T-helper 2 cell (primary cell): ENCODE measurements at regions not wholly inside any gene's neighbourhood (a gene's known extent, or its start where the extent isn't known, plus 50 kb on each side); places are given as distances from the start of the nearest gene placed in this dataset.
"Not testable (repeated sequence)": the region's sequence is repeated elsewhere in the genome, so short reads cannot be mapped to it uniquely, and the experiment has no call there.

Source experiments
- DNase-seq, 5 experiments: peaks; one replicate each; pipeline versions ENCODE4 v3.0.0 to v3.0.0-alpha.2; 2012 to 2022

- DNase-seq = not testable (repeated sequence)
Measured at GRCh38 chr22:15772337-15772736, 82.5 kb downstream of the POTEH start.

GRCh38 chr22:15775118-15775517, 85.3 kb downstream of the POTEH start:
- DNase-seq = not testable (repeated sequence)

GRCh38 chr22:15775670-15776669, 86.1 kb downstream of the POTEH start:
- not testable (repeated sequence) for DNase-seq

GRCh38 chr22:15776727-15777126, 86.9 kb downstream of the POTEH start:
- not testable (repeated sequence) for DNase-seq

GRCh38 chr22:15777150-15777549, 87.3 kb downstream of the POTEH start:
- not testable (repeated sequence) for DNase-seq

- DNase-seq = not testable (repeated sequence)
Measured at GRCh38 chr22:15777557-15777956, 87.7 kb downstream of the POTEH start.

GRCh38 chr22:15778366-15778765, 88.5 kb downstream of the POTEH start:
- not testable (repeated sequence) for DNase-seq

- not testable (repeated sequence) for DNase-seq
Measured at GRCh38 chr22:15781652-15782051, 91.8 kb downstream of the POTEH start.

GRCh38 chr22:15782933-15783332, 93.1 kb downstream of the POTEH start:
- not testable (repeated sequence) for DNase-seq

GRCh38 chr22:15784383-15785085, 94.7 kb downstream of the POTEH start:
- DNase-seq = not testable (repeated sequence)

GRCh38 chr22:15786942-15787733, 97.3 kb downstream of the POTEH start:
- DNase-seq = not testable (repeated sequence)

GRCh38 chr22:15791557-15791956, 101.7 kb downstream of the POTEH start:
- not testable (repeated sequence) for DNase-seq

- DNase-seq = not testable (repeated sequence)
Measured at GRCh38 chr22:15799935-15800334, 110.1 kb downstream of the POTEH start.

- DNase-seq = not testable (repeated sequence)
Measured at GRCh38 chr22:15811141-15811540, 121.3 kb downstream of the POTEH start.

GRCh38 chr22:15815783-15816182, 126.0 kb downstream of the POTEH start:
- DNase-seq = not testable (repeated sequence)

- not testable (repeated sequence) for DNase-seq
Measured at GRCh38 chr22:15816470-15816869, 126.6 kb downstream of the POTEH start.

GRCh38 chr22:15817264-15817663, 127.4 kb downstream of the POTEH start:
- DNase-seq = not testable (repeated sequence)

- DNase-seq = not testable (repeated sequence)
Measured at GRCh38 chr22:15819886-15820285, 130.1 kb downstream of the POTEH start.

GRCh38 chr22:15821088-15821487, 131.3 kb downstream of the POTEH start:
- DNase-seq = not testable (repeated sequence)

GRCh38 chr22:15822001-15822400, 132.2 kb downstream of the POTEH start:
- DNase-seq = not testable (repeated sequence)

- not testable (repeated sequence) for DNase-seq
Measured at GRCh38 chr22:15823178-15823577, 133.4 kb downstream of the POTEH start.

- DNase-seq = not testable (repeated sequence)
Measured at GRCh38 chr22:15832235-15832634, 142.4 kb downstream of the POTEH start.
